GM21423 (cell line): ENCODE measurements at regions not wholly inside any gene's neighbourhood (a gene's known extent, or its start where the extent isn't known, plus 50 kb on each side); places are given as distances from the start of the nearest gene placed in this dataset.
"Not testable (repeated sequence)": the region's sequence is repeated elsewhere in the genome, so short reads cannot be mapped to it uniquely, and the experiment has no call there.

Experiments
- ATAC-seq: cut with Tn5 transposase; IDR thresholded peaks from one replicate; pipeline ENCODE4 v1.9.1; 2021; ENCODE audit warnings: mild to moderate bottlenecking, moderate library complexity; ENCODE audit not compliant: unreplicated experiment

DNA sequence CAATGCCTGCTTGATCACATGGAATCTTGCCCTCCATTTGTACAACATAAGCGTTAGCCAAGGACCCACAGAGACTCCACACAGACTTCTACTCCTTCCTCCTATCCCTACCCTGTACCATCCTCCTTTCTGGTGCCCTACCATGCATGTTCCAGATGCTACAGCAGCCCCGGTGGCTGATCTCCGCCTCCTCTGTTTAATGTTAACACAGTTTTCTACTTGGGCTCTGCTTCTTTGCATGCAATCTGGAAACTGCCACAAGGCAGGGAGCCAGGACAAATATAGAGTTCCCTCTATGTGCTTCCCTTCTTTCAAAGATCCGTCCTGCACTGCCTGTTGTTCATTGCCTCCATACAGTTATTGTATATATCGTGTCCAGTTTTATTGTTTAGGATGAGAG is 368.6 kb upstream of the TENM3 start:
- ATAC-seq = no peak

DNA sequence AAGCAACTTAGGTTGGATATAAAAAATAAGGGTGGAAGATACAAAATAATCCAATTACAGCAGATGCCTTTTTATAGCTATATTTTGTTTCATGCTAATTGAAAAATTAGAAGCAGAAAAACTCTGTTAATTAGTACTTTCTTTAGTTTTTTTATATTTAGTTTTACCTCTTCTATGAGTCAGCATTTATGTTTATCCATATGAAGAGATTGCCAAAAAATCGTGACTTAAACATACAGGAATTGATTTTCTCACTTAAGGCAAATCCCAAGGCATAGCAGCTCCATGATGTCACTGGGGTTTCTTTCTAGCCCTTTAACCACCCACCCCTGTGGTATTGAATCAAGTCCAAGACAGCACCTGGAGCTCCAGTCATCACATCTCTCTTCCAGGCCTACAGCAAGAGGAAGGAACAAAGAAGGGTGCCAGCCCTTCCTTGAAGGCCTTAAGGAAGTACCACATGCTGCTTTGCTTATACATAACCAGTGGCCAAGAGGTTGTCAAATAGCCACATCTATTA is 365.8 kb upstream of the TENM3 start:
- ATAC-seq = no peak

DNA sequence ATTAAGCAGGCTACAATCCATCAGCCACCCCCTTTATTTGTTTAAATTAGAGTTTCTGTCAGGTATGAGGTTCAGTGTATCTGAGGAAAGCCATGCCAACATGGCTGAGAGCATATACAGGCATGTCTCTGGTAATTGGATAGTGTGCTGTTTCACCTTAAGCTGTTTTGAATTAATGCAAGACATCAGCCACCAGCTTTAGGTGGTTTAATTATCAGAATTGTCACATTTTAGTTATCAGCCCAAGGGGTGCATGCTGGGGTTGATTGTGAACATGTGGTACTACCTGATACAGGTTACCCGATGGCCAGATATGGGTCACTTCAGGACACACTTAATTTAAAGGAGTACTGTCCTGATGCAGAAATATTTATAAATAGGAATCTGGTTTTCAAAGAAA is 353.2 kb upstream of the TENM3 start:
- ATAC-seq = no peak

DNA sequence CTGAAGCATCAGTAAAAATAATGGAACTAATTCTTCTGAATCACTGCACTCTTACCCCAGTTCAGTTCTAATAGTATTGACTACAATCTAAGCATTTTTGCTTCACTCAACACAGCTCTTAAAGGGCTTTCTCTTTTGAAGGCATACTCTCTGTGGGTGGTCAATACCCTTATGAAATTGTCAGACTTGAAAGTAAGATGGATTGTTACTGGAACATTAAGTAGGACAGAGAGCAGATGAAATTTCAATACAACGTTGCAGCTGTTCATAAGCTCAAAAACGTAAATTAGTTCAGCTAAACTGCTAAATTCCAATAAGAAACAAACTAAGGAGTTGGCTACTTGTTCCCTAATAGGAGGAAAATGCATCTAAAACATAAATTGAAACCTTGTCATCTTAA is 352.3 kb upstream of the TENM3 start:
- ATAC-seq = no peak

- no peak for ATAC-seq
Measured at GRCh38 chr4:181896614-181897013, 346.6 kb upstream of the TENM3 start.

GRCh38 chr4:181897935-181898334 is 345.3 kb upstream of the TENM3 start:
- ATAC-seq = no peak

DNA sequence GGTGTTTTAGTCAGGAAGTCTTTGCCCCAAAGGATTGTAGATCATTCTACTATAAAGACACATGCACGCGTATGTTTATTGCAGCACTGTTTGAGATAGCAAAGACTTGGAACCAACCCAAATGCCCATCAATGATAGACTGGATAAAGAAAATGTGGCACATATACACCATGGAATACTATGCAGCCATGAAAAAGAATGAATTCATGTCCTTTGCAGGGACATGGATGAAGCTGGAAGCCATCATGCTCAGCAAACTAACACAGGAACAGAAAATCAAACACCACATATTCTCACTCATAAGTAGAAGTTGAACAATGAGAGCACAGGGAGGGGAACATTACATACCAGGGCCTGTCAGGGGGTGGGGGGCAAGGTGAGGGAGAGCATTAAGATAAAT is 340.8 kb upstream of the TENM3 start:
- ATAC-seq = not testable (repeated sequence)

GRCh38 chr4:181905708-181906107 is 337.5 kb upstream of the TENM3 start:
- ATAC-seq = no peak

DNA sequence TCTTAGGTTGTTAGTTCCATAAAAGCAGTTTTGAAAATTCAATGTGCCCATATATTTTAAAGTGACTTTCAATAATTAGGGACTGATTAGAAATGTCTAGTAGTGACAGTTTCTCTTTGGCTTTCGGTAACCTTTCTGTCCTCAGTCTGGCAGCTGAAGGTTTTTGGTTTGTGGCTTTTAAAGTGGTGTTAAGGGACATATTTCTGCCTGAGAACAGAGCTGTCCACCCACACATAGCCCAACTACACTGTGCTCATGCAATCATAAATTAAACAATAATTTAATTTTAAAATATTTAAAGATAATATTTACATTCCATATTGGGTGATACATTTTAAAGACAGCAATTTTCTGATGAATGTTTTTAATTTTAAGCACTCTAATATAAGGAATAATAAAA is 335.0 kb upstream of the TENM3 start:
- no peak for ATAC-seq

DNA sequence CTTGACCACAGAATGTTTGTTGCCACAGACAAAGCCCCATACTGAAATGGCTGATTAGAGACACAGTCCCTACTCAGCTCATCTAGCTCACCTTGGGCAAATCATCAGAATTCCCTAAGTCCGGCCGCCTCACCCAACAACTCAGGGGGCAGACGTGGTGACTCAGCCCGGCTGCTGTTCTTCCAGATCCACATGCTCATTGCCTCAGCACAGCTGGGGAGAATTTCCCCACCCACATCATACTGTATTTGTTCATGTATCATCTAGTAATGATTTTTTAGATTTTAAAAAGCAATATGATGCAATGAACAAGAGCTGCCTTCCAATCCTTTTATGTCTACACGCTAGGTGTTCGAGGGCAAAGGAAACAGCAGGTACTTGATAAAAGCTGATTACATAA is 333.8 kb upstream of the TENM3 start:
- no peak for ATAC-seq

- ATAC-seq = no peak
Measured at GRCh38 chr4:181911420-181911819, 331.8 kb upstream of the TENM3 start.

DNA sequence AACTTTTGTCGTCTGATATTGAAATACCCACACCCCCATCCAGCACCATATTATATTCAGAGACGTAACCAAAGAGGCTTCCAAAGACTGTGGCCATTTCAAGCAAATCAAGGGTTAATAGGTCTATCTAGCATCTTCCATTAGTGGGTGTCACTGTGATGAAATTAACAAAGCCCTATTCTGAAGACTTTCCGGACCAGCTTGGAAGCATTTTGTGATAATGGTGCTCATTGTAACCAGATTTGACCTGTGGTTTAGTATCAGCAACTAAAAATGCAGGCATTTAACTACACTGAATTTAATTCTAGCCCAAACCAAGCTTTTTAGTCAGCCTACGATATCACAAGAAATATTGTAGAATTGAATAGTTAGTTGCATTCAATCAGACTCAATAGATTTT is 309.7 kb upstream of the TENM3 start:
- ATAC-seq = no peak

- no peak for ATAC-seq
Measured at GRCh38 chr4:181938631-181939030, 304.6 kb upstream of the TENM3 start.

GRCh38 chr4:181939199-181939945 is 303.8 kb upstream of the TENM3 start:
- ATAC-seq = no peak

DNA sequence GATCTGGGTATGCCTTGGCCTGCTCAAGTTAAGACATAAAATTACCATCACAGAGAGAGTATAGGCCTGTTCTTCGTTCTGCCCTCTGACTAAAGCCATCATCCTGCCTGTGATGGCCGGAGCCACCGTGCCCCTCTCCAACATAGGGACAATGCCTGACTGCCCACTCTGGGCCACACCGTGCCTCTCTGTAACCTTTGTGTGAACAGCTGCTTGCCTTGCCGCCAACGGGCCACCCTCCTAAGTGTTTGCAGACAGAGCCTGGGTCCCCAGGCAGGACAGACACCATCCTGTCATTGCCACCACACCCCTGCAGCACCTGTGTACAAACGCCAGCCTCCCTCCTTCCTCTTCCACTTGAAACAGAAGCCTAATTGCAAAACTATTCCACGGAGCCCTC is 298.7 kb upstream of the TENM3 start:
- no peak for ATAC-seq

GRCh38 chr4:181946902-181947301 is 296.3 kb upstream of the TENM3 start:
- ATAC-seq = no peak

GRCh38 chr4:181948839-181949382 is 294.3 kb upstream of the TENM3 start:
- ATAC-seq = no peak

GRCh38 chr4:181949704-181950312 is 293.4 kb upstream of the TENM3 start:
- no peak for ATAC-seq

DNA sequence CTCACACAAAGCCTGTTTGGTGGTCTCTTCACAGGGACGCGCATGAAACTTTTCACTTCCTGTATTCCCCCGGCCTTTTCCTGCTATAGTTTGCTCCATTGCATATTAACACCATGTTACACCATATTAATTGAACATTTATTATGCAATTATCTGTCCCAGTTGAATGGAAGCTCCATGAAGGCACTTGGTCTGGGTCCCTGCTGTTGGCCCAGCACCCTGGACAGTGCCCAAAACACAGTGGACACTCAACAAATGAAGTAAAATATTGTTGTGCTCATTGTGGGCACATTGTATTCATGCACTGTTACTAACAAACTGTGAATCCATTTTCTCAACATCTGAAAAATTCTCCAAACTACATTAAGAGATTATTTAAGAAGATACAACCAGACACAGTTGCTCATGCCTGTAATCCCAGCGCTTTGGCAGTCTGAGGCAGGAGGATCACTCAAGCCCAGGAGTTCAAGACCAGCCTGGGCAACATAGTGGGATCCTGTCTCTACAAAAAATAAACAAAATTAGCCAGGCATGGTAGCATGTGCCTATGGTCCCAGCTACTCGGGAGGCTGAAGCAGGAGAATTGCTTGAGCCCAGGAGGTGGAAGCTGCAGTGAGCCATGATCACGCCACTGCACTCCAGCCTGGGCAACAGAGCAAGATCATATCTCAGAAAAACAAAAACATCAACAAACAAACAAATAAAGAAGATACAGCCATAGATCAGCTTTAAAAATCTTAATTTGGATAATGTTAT is 292.7 kb upstream of the TENM3 start:
- no peak for ATAC-seq

GRCh38 chr4:181951265-181951664 is 291.9 kb upstream of the TENM3 start:
- ATAC-seq = no peak

- ATAC-seq = no peak
Measured at GRCh38 chr4:181952478-181952877, 290.7 kb upstream of the TENM3 start.

GRCh38 chr4:181956512-181956911 is 286.7 kb upstream of the TENM3 start:
- no peak for ATAC-seq
